ENCODE measurements at regions not wholly inside any gene's neighbourhood (a gene's known extent, or its start where the extent isn't known, plus 50 kb on each side); places are given as distances from the start of the nearest gene placed in this dataset.

GRCh38 chr6:159104163-159104925 lies 59.6 kb upstream of the TAGAP start:
- TF ChIP-seq CTCF (IDR thresholded peaks at IDR 0.05): peak; percentile 77 to 90 (median 86)
- TF ChIP-seq POLR2A (IDR thresholded peaks at IDR 0.05): no peak

Data from upper lobe of left lung (tissue), 4 donors.